ENCODE measurements at regions not wholly inside any gene's neighbourhood (a gene's known extent, or its start where the extent isn't known, plus 50 kb on each side); places are given as distances from the start of the nearest gene placed in this dataset.

DNA sequence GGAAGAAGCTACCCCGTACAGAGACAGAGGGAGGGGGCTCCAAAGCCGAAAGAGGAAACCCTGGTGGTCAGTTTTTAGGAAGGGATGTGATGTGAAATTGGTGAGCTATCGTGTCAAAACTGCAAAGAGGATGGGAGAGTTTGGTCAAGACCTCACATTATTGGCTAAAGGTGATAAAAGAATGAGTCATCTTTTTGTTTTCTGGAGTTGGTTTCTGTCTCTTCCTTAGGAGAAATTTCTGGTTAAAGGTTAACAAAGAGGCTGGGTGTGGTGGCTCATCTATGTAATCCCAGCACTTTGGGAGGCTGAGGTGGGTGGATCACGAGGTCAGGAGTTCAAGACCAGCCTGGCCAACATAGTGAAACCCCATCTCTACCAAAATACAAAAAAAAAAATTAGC, 217.8 kb upstream of the CBLB start:
- 64 to 78% methylated on average over 4 of the region's 4 CpGs for WGBS, 2 donors (ENCODE audit: low coverage in 1 of 2)
- no peak for DNase-seq
- Histone ChIP-seq H3K27ac (no peak overlapping the region), H3K27me3 (no peaks in the 10 kb centered on the region), H3K4me1 (no peaks in the 10 kb centered on the region), H3K4me3 (no peak overlapping the region), H3K9me3 (no peaks in the 10 kb centered on the region), H3K36me3 (no peaks in the 10 kb centered on the region)
- intact Hi-C loops (cut with DNase I; ENCODE audit: low total_unique reads): no loop called here
- in situ Hi-C loops (cut with MboI; ENCODE audit: low pct_ligation_motif_present in 1 of 4, low pct_unique_long_range_greater_than_20kb in 1 of 4, low sequenced_read_pairs in 3 of 4): no loop called here
- TF ChIP-seq, protein P1, sequence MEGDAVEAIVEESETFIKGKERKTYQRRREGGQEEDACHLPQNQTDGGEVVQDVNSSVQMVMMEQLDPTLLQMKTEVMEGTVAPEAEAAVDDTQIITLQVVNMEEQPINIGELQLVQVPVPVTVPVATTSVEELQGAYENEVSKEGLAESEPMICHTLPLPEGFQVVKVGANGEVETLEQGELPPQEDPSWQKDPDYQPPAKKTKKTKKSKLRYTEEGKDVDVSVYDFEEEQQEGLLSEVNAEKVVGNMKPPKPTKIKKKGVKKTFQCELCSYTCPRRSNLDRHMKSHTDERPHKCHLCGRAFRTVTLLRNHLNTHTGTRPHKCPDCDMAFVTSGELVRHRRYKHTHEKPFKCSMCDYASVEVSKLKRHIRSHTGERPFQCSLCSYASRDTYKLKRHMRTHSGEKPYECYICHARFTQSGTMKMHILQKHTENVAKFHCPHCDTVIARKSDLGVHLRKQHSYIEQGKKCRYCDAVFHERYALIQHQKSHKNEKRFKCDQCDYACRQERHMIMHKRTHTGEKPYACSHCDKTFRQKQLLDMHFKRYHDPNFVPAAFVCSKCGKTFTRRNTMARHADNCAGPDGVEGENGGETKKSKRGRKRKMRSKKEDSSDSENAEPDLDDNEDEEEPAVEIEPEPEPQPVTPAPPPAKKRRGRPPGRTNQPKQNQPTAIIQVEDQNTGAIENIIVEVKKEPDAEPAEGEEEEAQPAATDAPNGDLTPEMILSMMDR (IDR thresholded peaks at IDR 0.05): no peak
- TF ChIP-seq POLR2A (IDR thresholded peaks at IDR 0.05) (no peak), EP300 (IDR thresholded peaks at IDR 0.05; ENCODE audit: low read depth) (no peak), POLR2AphosphoS5 (IDR thresholded peaks at IDR 0.05) (no peak)

DNA sequence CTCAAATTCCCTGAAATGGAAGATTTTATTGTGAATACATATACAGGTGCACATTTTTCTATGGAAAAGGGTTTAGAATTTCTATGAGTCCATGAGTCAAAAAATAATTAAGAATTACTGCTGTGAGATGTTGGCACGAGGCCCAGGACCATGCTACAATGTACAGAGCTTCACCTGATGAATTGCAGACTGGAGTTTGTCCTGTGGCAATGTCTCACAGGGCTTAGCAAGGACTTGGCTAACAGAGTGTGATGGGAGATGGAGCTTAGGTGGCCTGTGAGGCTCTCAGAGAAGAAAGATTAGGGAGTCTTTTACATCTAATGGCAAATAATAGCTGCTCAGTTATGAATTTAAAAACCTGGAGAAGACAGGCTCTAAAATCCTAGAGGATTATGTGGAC, 219.5 kb upstream of the CBLB start:
- H3K4me1 ChIP-seq: no peaks in the 10 kb centered on the region
- no peak for DNase-seq
- H3K36me3 ChIP-seq: no peaks in the 10 kb centered on the region
- H3K27ac ChIP-seq: no peak overlapping the region
- in situ Hi-C loops (cut with MboI; ENCODE audit: low pct_ligation_motif_present in 1 of 4, low pct_unique_long_range_greater_than_20kb in 1 of 4, low sequenced_read_pairs in 3 of 4) (no loop called here), intact Hi-C loops (cut with DNase I; ENCODE audit: low total_unique reads) (no loop called here)
- H3K4me3 ChIP-seq: no peak overlapping the region
- no peaks in the 10 kb centered on the region for H3K27me3 ChIP-seq
- no peak for TF ChIP-seq EP300 (IDR thresholded peaks at IDR 0.05; ENCODE audit: low read depth)
- no peak for TF ChIP-seq POLR2A (IDR thresholded peaks at IDR 0.05)
- WGBS, 2 donors (ENCODE audit: low coverage in 1 of 2): 64 to 88% methylated on average over 1 of the region's 1 CpG
- H3K9me3 ChIP-seq: no peaks in the 10 kb centered on the region

DNA sequence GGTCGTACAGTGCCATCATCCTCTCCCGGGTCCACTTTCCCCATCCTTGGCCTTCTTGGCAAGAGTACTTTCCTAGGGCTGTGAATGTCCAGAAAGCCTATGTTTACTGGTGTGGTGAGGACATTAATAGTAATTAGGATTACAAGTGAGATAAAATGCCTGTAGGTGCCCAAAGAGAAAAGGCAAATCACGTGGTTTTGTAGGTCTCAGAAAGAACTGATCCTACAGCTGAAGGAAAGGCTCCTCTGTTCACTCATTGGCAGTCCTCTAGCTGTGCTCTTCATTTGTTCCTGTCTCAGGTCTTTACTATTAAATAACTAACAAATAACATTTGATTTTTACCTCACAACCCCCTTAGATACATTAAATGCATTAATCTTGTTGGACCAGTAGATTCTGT, 220.1 kb upstream of the CBLB start:
- Histone ChIP-seq H3K27ac (no peak overlapping the region), H3K4me1 (no peaks in the 10 kb centered on the region), H3K27me3 (no peaks in the 10 kb centered on the region), H3K9me3 (no peaks in the 10 kb centered on the region), H3K36me3 (no peaks in the 10 kb centered on the region), H3K4me3 (no peak overlapping the region)
- in situ Hi-C loops (cut with MboI; ENCODE audit: low pct_ligation_motif_present in 1 of 4, low pct_unique_long_range_greater_than_20kb in 1 of 4, low sequenced_read_pairs in 3 of 4): no loop called here
- intact Hi-C loops (cut with DNase I; ENCODE audit: low total_unique reads): no loop called here
- TF ChIP-seq, protein P1 (IDR thresholded peaks at IDR 0.05): no peak
- TF ChIP-seq POLR2AphosphoS5 (IDR thresholded peaks at IDR 0.05) (no peak), POLR2A (IDR thresholded peaks at IDR 0.05) (no peak), EP300 (IDR thresholded peaks at IDR 0.05; ENCODE audit: low read depth) (no peak)
- no peak for DNase-seq
- WGBS, 2 donors (ENCODE audit: low coverage in 1 of 2): 84 to 90% methylated on average over 1 to 3 of the region's 3 CpGs

DNA sequence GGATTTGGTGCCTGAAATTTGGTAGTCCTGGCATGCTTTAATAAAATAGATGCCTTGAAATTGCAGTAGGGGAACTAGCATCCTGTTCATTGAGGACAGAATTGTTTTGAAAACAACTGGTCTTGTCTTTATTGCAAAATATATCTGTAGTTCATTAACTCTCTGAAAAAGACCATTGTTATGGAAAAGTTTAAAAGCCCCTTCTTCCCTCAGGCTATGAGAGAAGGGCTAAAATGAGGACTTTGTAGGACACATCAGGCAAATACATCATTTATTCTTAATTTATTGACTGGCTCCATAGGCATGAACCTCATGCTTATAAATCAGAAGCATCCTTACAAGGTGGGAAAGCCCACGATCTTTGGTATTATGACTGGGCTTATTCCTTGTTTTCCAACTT, 221.0 kb upstream of the CBLB start:
- 91 to 92% methylated on average over 1 of the region's 1 CpG for WGBS, 2 donors (ENCODE audit: low coverage in 1 of 2)
- in situ Hi-C loops (cut with MboI; ENCODE audit: low pct_ligation_motif_present in 1 of 4, low pct_unique_long_range_greater_than_20kb in 1 of 4, low sequenced_read_pairs in 3 of 4): no loop called here
- H3K4me1 ChIP-seq: no peaks in the 10 kb centered on the region
- H3K36me3 ChIP-seq: no peaks in the 10 kb centered on the region
- H3K27me3 ChIP-seq: no peaks in the 10 kb centered on the region
- no peak overlapping the region for H3K4me3 ChIP-seq
- H3K27ac ChIP-seq: no peak overlapping the region
- no peak for TF ChIP-seq POLR2AphosphoS5 (IDR thresholded peaks at IDR 0.05)
- no peak for TF ChIP-seq EP300 (IDR thresholded peaks at IDR 0.05; ENCODE audit: low read depth)
- TF ChIP-seq, protein P1 (IDR thresholded peaks at IDR 0.05): no peak
- TF ChIP-seq POLR2A (IDR thresholded peaks at IDR 0.05): no peak
- no peak for DNase-seq
- no peaks in the 10 kb centered on the region for H3K9me3 ChIP-seq
- intact Hi-C loops (cut with DNase I; ENCODE audit: low total_unique reads): no loop called here

DNA sequence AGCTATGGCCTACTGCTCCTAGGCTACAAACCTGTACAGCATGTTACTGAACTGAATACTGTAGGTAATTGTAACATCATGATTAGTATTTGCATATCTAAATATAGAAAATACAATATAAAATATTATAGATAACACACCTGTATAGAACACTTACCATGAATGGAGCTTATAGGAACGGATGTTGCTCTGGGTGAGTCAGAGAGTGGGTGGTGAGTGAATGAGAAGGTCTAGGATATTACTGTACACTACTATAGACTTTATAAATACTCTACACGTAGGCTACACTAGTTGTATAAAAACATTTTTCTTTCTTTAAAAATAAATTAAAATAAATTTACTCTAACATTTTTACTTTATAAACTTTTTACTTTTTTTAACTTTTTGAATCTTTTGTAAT, 224.0 kb upstream of the CBLB start:
- TF ChIP-seq, protein P1 (IDR thresholded peaks at IDR 0.05): no peak
- Histone ChIP-seq H3K27me3 (no peaks in the 10 kb centered on the region), H3K27ac (no peak overlapping the region), H3K9me3 (no peaks in the 10 kb centered on the region), H3K4me1 (no peaks in the 10 kb centered on the region), H3K4me3 (no peak overlapping the region), H3K36me3 (no peaks in the 10 kb centered on the region)
- in situ Hi-C loops (cut with MboI; ENCODE audit: low pct_ligation_motif_present in 1 of 4, low pct_unique_long_range_greater_than_20kb in 1 of 4, low sequenced_read_pairs in 3 of 4) (no loop called here), intact Hi-C loops (cut with DNase I; ENCODE audit: low total_unique reads) (no loop called here)
- whole genome bisulfite sequencing, 2 donors (ENCODE audit: low coverage in 1 of 2): 71 to 74% methylated on average over 2 of the region's 2 CpGs
- no peak for DNase-seq

Data from transverse colon (tissue), 4 donors.